ENCODE measurements at regions not wholly inside any gene's neighbourhood (a gene's known extent, or its start where the extent isn't known, plus 50 kb on each side); places are given as distances from the start of the nearest gene placed in this dataset.

DNA sequence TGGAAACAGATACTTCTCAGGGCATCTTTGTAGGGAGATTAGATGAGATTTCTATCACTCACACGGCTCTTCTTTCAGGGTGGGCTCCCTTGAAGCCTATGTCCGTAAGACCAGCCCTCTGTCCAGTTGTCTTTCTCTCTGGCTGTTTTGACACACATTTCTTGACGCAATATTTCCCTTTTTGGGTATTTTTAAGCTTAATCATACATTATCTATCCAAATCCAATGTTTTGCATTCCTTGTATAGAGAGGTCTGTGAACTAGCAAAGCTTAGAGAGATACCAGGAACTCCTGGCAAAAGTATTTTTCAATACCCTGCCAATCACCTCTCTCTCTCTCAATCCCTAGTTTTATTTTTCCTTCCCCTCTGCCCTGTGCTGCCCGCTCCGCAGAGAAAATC is 79.3 kb downstream of the EOMES start:
- Histone ChIP-seq H3K4me1 (ENCODE audit: low read depth) (no peaks in the 10 kb centered on the region), H3K9me3 (no peaks in the 10 kb centered on the region), H3K4me3 (no peak overlapping the region), H3K36me3 (ENCODE audit: low read depth) (no peaks in the 10 kb centered on the region)
- intact Hi-C loops (cut with DNase I, micrococcal nuclease): no loop called here
- no peak for DNase-seq
- TF ChIP-seq, protein P1, sequence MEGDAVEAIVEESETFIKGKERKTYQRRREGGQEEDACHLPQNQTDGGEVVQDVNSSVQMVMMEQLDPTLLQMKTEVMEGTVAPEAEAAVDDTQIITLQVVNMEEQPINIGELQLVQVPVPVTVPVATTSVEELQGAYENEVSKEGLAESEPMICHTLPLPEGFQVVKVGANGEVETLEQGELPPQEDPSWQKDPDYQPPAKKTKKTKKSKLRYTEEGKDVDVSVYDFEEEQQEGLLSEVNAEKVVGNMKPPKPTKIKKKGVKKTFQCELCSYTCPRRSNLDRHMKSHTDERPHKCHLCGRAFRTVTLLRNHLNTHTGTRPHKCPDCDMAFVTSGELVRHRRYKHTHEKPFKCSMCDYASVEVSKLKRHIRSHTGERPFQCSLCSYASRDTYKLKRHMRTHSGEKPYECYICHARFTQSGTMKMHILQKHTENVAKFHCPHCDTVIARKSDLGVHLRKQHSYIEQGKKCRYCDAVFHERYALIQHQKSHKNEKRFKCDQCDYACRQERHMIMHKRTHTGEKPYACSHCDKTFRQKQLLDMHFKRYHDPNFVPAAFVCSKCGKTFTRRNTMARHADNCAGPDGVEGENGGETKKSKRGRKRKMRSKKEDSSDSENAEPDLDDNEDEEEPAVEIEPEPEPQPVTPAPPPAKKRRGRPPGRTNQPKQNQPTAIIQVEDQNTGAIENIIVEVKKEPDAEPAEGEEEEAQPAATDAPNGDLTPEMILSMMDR (IDR thresholded peaks at IDR 0.05): no peak
- ATAC-seq: no peak

DNA sequence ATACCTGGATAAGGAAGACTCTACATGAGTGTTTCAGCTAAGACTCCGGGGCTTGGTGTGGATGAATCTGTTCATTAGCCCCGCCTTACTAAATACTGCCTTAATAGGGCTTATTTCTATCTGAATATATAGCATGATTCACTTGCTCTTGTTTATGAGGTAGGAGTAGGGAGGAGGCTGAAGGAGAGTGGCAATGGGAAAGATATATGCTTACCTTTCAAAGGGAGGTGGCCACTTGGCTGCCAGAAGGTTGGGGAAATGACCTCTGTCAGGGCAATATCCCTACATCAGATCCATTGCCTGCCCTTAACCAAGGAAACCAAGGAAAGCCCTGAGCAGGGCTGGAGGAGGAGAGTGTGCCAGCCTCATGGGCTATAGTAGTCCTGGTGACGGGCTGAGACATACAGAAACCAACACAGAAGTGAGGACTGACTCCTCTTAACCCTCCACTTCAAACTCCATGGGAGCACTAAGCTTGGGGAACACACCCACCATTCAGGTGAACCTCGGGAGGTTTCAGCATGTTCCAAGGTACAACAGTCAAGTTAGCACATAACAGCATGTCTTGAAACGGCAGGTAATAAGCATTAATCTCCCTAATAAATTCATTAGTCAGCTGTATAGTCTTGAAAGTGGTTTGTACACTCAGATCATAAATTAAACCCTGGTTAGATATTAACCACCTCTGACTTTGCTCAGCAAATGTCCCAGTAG is 80.1 kb downstream of the EOMES start:
- TF ChIP-seq, protein P1 (IDR thresholded peaks at IDR 0.05): no peak
- ATAC-seq (peak; percentile 50), DNase-seq (no peak)
- Histone ChIP-seq H3K4me3 (no peak overlapping the region), H3K4me1 (ENCODE audit: low read depth) (no peaks in the 10 kb centered on the region), H3K9me3 (no peaks in the 10 kb centered on the region), H3K36me3 (ENCODE audit: low read depth) (no peaks in the 10 kb centered on the region)
- intact Hi-C loops (cut with DNase I, micrococcal nuclease): no loop called here

DNA sequence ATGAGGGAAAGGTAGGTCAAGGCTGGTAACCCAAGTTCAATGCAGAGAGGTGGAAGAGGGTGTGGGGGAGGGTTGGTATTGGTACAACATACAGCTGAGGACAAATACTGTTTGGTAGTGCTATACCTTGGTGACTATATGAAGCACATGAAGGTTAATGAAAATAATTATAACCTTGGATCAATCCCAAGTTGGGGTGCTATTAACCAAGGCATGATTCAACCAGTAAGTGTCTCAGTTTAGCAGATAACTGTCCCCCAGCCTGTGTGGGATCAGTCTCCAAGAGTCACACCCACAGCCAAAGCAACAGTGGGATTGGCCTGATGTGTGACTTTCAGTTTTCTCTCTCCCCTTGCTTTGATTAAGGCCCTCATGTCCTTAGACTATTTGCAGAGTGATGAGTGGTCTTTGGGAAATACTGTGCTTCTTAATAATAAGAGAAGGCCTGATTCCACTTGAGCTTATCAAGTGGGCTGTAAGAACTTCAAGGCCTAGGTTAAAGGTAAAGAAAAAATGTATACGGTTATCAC is 80.8 kb downstream of the EOMES start:
- DNase-seq (no peak), ATAC-seq (no peak)
- intact Hi-C loops (cut with DNase I, micrococcal nuclease): no loop called here
- TF ChIP-seq, protein P1 (IDR thresholded peaks at IDR 0.05): no peak
- H3K4me3 ChIP-seq: no peak overlapping the region
- H3K9me3 ChIP-seq: no peaks in the 10 kb centered on the region
- no peaks in the 10 kb centered on the region for H3K36me3 ChIP-seq (ENCODE audit: low read depth)
- no peaks in the 10 kb centered on the region for H3K4me1 ChIP-seq (ENCODE audit: low read depth)

DNA sequence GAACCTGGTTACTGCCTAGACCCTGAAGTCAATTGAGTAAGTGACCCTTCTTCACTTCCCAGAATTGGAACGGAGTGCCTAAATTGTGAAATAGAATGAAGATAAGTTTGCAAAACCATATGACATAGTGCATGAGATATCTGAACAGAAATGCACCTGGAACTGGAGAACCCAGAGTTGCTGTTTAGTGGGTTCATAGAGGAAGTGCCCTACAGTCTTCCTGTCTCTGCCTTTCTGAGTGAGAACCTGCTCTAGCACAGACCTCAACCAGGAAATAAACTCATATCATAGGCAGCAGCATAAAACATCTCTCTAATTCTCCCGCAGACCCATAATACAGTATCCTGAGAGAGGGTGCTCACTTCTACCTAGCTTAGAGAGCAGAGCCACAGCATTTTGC is 82.9 kb downstream of the EOMES start:
- TF ChIP-seq, protein P1 (IDR thresholded peaks at IDR 0.05): no peak
- ATAC-seq (peak; percentile 86), DNase-seq (no peak)
- Histone ChIP-seq H3K9me3 (no peaks in the 10 kb centered on the region), H3K36me3 (ENCODE audit: low read depth) (no peaks in the 10 kb centered on the region), H3K4me3 (no peak overlapping the region), H3K4me1 (ENCODE audit: low read depth) (no peaks in the 10 kb centered on the region)
- intact Hi-C loops (cut with DNase I, micrococcal nuclease): no loop called here

DNA sequence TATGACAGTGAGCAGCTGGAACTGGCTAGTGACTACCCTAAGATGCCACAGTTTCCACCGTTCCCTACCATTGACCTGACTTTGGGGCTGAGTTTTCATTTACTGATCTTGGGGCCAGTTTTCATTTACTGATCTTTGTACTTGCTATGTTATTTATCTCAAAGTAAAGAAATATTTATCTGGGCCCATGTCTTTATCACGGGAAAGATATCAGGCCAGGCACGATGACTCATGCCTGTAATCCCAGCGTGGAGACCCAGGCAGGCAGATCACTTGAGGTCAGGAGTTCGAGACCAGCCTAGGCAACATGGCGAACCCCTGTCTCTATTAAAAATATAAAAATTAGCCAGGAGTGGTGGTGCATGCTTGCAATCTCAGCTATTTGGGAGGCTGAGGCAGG is 83.5 kb downstream of the EOMES start:
- TF ChIP-seq, protein P1 (IDR thresholded peaks at IDR 0.05): no peak
- Histone ChIP-seq H3K36me3 (ENCODE audit: low read depth) (no peaks in the 10 kb centered on the region), H3K9me3 (no peaks in the 10 kb centered on the region), H3K4me1 (ENCODE audit: low read depth) (no peaks in the 10 kb centered on the region), H3K4me3 (no peak overlapping the region)
- no peak for ATAC-seq
- DNase-seq: no peak
- intact Hi-C loops (cut with DNase I, micrococcal nuclease): no loop called here
